Right lobe of liver (tissue), 6 donors: ENCODE measurements at regions not wholly inside any gene's neighbourhood (a gene's known extent, or its start where the extent isn't known, plus 50 kb on each side); places are given as distances from the start of the nearest gene placed in this dataset.
A peak's percentile ranks its signal among the peaks of the same experiment; 100 is the strongest.
"Not testable (repeated sequence)": the region's sequence is repeated elsewhere in the genome, so short reads cannot be mapped to it uniquely, and the experiment has no call there.

Experiments
- ATAC-seq, 4 donors: fragments of 200-7000 bp; cut with Tn5 transposase; one replicate each; pipeline ENCODE4 v1.9.1; 2020; ENCODE audit warnings: mild to moderate bottlenecking in 4 of 4, moderate library complexity in 4 of 4
- DNase-seq, 3 donors: peaks; one replicate each; pipeline ENCODE4 v3.0.0-alpha.2; 2020
- H3K27ac ChIP-seq, 3 donors: fragments of 200-600 bp; one replicate each; pipeline ENCODE4 v1.8.0; 2022
- H3K27me3 ChIP-seq, 2 donors: fragments of 200-600 bp; one replicate each; pipeline ENCODE4 v1.8.0; 2022
- H3K36me3 ChIP-seq, 4 donors: fragments of 200-600 bp; sonication (generic) in 1 of 4; one replicate each; pipeline versions ENCODE4 v1.5.1 to v1.8.0; 2017 to 2022; ENCODE audit warnings: control low read depth in 1 of 4
- H3K4me1 ChIP-seq, 4 donors: fragments of 200-600 bp; sonication (generic) in 1 of 4; one replicate each; pipeline versions ENCODE4 v1.5.1 to v1.8.0; 2017 to 2022; ENCODE audit warnings: control low read depth in 1 of 4
- H3K4me3 ChIP-seq, 3 donors: fragments of 200-600 bp; one replicate each; pipeline ENCODE4 v1.8.0; 2022
- H3K9me3 ChIP-seq, 4 donors: fragments of 200-600 bp; sonication (generic) in 1 of 4; one replicate each; pipeline versions ENCODE4 v1.5.1 to v1.8.0; 2017 to 2022; ENCODE audit warnings: control low read depth in 1 of 4
- POLR2A ChIP-seq: fragments of 450-650 bp; IDR thresholded peaks from one replicate; pipeline ENCODE4 v1.6.1; 2017; ENCODE audit warnings: antibody characterized with exemption, mild to moderate bottlenecking
- WGBS: methylation state at CpG from one replicate; pipeline ENCODE4 v1.1.6; 2018; ENCODE audit warnings: low coverage, low lambda C conversion rate; ENCODE audit not compliant: insufficient coverage; ENCODE audit errors: missing lambda C conversion rate; 5-methylcytosine and 5-hydroxymethylcytosine counted together
- intact Hi-C, 2 donors: fragments of 100-400 bp; cut with DNase I; formaldehyde crosslinking; loops; one replicate each; pipeline versions ENCODE4 v1.11.2 to v1.14.1; 2022
- TF ChIP-seq, protein P1 (sequence below), 4 donors: fragments of 200-600 bp in 3 of 4; fragments of 450-650 bp in 1 of 4; IDR thresholded peaks; one replicate each; pipeline versions ENCODE4 v1.5.1 to v1.8.0; 2016 to 2022; ENCODE audit warnings: antibody characterized with exemption in 4 of 4, mild to moderate bottlenecking in 2 of 4
- donor health status: DM: no; HTN: yes; CAD: no.
- donor health status: DM: no; HTN: no; CAD: no.
- donor health status: DM: no; HTN: no; CAD: no.
- donor health status: DM: no; HTN: yes; CAD: no.
- donor health status: DM: no; HTN: yes; CAD: no.

GRCh38 chr20:63135411-63135810 lies 80.5 kb downstream of the YTHDF1 start:
- no peak overlapping the region for H3K27ac ChIP-seq
- WGBS, result no CpG with 5 or more reads among the region's 17 CpGs
- peak in 1 of 4 donors; percentile 18 for ATAC-seq
- intact Hi-C loops, result no loop called here
- peak in 2 of 3 donors; percentile 14 to 44 for DNase-seq
- no peaks in the 10 kb centered on the region for H3K27me3 ChIP-seq
- H3K9me3 ChIP-seq, result no peaks in the 10 kb centered on the region
- no peak overlapping the region for H3K4me3 ChIP-seq
- H3K4me1 ChIP-seq, result no peaks in the 10 kb centered on the region
- no peak for TF ChIP-seq POLR2A
- TF ChIP-seq, protein P1, sequence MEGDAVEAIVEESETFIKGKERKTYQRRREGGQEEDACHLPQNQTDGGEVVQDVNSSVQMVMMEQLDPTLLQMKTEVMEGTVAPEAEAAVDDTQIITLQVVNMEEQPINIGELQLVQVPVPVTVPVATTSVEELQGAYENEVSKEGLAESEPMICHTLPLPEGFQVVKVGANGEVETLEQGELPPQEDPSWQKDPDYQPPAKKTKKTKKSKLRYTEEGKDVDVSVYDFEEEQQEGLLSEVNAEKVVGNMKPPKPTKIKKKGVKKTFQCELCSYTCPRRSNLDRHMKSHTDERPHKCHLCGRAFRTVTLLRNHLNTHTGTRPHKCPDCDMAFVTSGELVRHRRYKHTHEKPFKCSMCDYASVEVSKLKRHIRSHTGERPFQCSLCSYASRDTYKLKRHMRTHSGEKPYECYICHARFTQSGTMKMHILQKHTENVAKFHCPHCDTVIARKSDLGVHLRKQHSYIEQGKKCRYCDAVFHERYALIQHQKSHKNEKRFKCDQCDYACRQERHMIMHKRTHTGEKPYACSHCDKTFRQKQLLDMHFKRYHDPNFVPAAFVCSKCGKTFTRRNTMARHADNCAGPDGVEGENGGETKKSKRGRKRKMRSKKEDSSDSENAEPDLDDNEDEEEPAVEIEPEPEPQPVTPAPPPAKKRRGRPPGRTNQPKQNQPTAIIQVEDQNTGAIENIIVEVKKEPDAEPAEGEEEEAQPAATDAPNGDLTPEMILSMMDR (IDR thresholded peaks at IDR 0.05), result no peak
- no peaks in the 10 kb centered on the region for H3K36me3 ChIP-seq

DNA sequence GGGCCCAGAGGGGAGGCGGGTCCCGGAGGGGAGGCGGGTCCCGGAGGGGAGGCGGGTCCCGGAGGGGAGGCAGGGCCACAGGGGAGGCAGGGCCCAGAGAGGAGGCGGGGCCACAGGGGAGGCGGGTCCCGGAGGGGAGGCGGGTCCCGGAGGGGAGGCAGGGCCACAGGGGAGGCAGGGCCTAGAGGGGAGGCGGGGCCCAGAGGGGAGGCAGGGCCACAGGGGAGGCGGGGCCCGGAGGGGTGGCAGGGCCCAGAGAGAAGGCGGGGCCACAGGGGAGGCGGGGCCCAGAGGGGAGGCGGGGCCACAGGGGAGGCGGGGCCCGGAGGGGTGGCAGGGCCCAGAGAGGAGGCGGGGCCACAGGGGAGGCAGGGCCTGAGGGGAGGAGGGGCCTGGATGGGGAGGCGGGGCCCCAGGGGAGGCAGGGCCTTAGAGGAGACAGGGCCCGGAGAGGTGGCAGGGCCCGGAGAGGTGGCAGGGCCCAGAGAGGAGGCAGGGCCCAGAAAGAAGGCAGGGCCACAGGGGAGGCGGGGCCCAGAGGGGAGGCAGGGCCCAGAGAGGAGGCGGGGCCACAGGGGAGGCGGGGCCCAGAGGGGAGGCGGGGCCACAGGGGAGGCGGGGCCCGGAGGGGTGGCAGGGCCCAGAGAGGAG lies 81.1 kb downstream of the YTHDF1 start:
- H3K9me3 ChIP-seq, H3K27me3 ChIP-seq, H3K4me3 ChIP-seq, H3K27ac ChIP-seq, H3K36me3 ChIP-seq, ATAC-seq, H3K4me1 ChIP-seq, intact Hi-C loops: not testable (repeated sequence)
- 80% methylated on average over 13 of the region's 29 CpGs for WGBS
- peak in 1 of 3 donors; percentile 3 for DNase-seq

DNA sequence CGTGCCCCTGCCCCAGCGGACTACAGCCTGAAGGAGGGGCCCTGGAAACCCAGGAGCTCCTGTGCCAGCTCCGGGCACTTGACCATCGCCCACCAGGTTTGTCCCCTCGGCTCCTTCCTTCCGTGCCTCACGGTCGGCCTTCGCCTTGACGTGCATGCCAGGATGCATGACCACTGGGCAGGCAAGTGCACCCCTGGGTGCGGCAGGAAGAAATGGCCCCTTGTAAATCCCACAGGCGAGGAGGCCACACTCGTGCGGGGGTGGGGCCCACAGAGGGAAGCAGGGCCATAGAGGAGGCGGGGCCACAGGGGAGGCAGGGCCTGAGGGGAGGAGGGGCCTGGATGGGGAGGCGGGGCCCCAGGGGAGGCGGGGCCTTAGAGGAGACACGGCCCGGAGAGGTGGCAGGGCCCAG lies 81.7 kb downstream of the YTHDF1 start:
- Histone ChIP-seq H3K9me3 (no peaks in the 10 kb centered on the region), H3K4me1 (no peaks in the 10 kb centered on the region), H3K27ac (no peak overlapping the region), H3K36me3 (no peaks in the 10 kb centered on the region), H3K27me3 (no peaks in the 10 kb centered on the region), H3K4me3 (no peak overlapping the region)
- intact Hi-C loops, result no loop called here
- no peak for TF ChIP-seq POLR2A
- TF ChIP-seq, protein P1 (IDR thresholded peaks at IDR 0.05), result no peak
- ATAC-seq (no peak), DNase-seq (peak; percentile 5 to 47 (median 27))
- 80% methylated on average over 11 of the region's 19 CpGs for WGBS

- no peak for TF ChIP-seq POLR2A
- TF ChIP-seq, protein P1 (IDR thresholded peaks at IDR 0.05), result no peak
- no peaks in the 10 kb centered on the region for H3K4me1 ChIP-seq
- DNase-seq (peak; percentile 6 to 39 (median 36)), ATAC-seq (no peak)
- intact Hi-C loops, result no loop called here
- H3K27ac ChIP-seq, result no peak overlapping the region
- H3K36me3 ChIP-seq, result no peaks in the 10 kb centered on the region
- H3K9me3 ChIP-seq, result no peaks in the 10 kb centered on the region
- no peaks in the 10 kb centered on the region for H3K27me3 ChIP-seq
- WGBS, result 90% methylated on average over 8 of the region's 15 CpGs
- H3K4me3 ChIP-seq, result no peak overlapping the region
Measured at GRCh38 chr20:63133481-63134091, 82.3 kb downstream of the YTHDF1 start.

DNA sequence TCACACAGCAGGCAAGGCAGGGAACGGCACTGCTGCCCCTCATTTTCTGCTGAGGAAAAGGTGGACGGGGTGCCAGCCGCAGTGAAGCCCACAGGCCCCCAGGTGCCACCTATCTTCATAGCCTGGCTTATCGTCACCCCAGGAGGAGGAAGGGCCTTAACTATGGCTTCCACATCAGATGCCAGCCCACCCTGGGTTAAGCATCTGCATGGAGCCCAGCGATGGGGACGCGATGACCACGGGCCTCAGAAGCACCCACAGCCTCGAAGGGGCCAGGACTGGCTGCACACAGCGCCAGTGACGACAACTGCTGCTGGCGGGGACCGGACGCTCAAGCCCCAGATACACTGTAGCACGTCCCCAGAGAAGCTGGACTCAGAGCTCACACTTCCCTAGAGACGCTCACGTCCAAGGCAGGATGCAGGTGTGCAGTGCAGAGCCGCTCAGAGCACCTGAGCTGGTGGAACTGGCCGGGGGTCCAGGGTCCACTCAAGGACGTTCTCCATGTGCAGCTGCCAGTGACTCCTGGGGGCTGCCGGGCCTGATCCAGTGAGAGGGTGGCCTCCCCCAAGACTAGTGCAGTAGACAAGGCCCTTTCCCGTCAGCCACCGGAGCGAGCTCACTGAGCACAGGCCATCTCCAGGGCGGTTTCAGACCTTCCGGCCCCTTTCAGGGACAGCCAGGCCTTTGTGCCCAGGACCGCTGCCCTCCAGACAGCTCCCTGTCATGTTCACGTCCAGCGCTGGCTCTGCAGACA lies 83.0 kb downstream of the YTHDF1 start:
- DNase-seq (peak; percentile 13 to 49 (median 26)), ATAC-seq (peak in 1 of 4 donors; percentile 12)
- Histone ChIP-seq H3K27ac (no peak overlapping the region), H3K9me3 (no peaks in the 10 kb centered on the region), H3K27me3 (no peaks in the 10 kb centered on the region), H3K4me1 (no peaks in the 10 kb centered on the region), H3K36me3 (no peaks in the 10 kb centered on the region), H3K4me3 (no peak overlapping the region)
- intact Hi-C loops, result no loop called here
- 62% methylated on average over 4 of the region's 29 CpGs for WGBS
- TF ChIP-seq, protein P1 (IDR thresholded peaks at IDR 0.05), result no peak
- no peak for TF ChIP-seq POLR2A
